Upper lobe of left lung (tissue), 4 donors: ENCODE measurements at regions not wholly inside any gene's neighbourhood (a gene's known extent, or its start where the extent isn't known, plus 50 kb on each side); places are given as distances from the start of the nearest gene placed in this dataset.

ENCODE experiments used
- CTCF ChIP-seq, 6 experiments: fragments of 450-650 bp in 4 of 6; fragments of 200-600 bp in 2 of 6; sonication (generic) in 2 of 6; IDR thresholded peaks; one replicate each; pipeline ENCODE4 v1.5.1; 2016 to 2019; ENCODE audit warnings: antibody characterized with exemption in 6 of 6
- EP300 ChIP-seq, 4 donors: sonication (generic); formaldehyde crosslinking; IDR thresholded peaks; one replicate each; pipeline ENCODE4 v1.5.1; 2017; ENCODE audit warnings: antibody characterized with exemption in 4 of 4, control low read depth in 2 of 4
- POLR2A ChIP-seq, 4 donors: fragments of 450-650 bp; IDR thresholded peaks; one replicate each; pipeline ENCODE4 v1.5.1; 2016 to 2017; ENCODE audit warnings: antibody characterized with exemption in 4 of 4, mild to moderate bottlenecking in 2 of 4
- POLR2AphosphoS5 ChIP-seq, 2 donors: sonication (generic); formaldehyde crosslinking; IDR thresholded peaks; one replicate each; pipeline ENCODE4 v1.5.1; 2017; ENCODE audit warnings: antibody characterized with exemption in 2 of 2

- TF ChIP-seq POLR2A (IDR thresholded peaks at IDR 0.05) (no peak), CTCF (IDR thresholded peaks at IDR 0.05) (no peak), EP300 (IDR thresholded peaks at IDR 0.05) (no peak), POLR2AphosphoS5 (IDR thresholded peaks at IDR 0.05) (no peak)
These were observed 92.8 kb upstream of the RASEF start for GRCh38 chr9:83155733-83156132.
